ENCODE measurements at regions not wholly inside any gene's neighbourhood (a gene's known extent, or its start where the extent isn't known, plus 50 kb on each side); places are given as distances from the start of the nearest gene placed in this dataset.

DNA sequence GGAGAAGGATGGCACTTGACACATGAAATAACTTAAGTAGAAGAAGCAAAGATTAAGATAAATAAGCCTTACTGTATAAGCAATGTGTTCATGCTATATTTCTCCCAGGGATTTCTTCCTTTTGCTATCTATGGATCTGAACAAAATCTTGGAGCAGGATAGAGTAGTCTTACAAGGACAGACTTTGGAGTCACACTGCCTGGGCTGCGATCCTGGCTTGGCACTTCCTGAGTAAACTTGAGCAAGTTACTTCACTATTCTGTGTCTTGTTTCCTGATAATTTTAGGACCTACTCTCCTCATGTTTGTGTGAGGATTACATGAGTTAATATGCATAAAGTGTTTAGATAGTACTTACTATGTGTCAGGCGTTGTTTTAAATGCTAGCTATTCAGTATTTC, 340.0 kb upstream of the MAOA start:
- Histone ChIP-seq H3K27me3 (ENCODE audit: control insufficient read depth, insufficient read depth, low read length) (no peaks in the 10 kb centered on the region), H3K4me3 (ENCODE audit: low read depth, low read length) (no peak overlapping the region), H3K27ac (ENCODE audit: low read depth, low read length) (no peak overlapping the region), H3K9me3 (ENCODE audit: control insufficient read depth, insufficient read depth, low read length) (no peaks in the 10 kb centered on the region)
- no peak for DNase-seq (ENCODE audit: low read depth, low spot score)
- TF ChIP-seq, protein P1, sequence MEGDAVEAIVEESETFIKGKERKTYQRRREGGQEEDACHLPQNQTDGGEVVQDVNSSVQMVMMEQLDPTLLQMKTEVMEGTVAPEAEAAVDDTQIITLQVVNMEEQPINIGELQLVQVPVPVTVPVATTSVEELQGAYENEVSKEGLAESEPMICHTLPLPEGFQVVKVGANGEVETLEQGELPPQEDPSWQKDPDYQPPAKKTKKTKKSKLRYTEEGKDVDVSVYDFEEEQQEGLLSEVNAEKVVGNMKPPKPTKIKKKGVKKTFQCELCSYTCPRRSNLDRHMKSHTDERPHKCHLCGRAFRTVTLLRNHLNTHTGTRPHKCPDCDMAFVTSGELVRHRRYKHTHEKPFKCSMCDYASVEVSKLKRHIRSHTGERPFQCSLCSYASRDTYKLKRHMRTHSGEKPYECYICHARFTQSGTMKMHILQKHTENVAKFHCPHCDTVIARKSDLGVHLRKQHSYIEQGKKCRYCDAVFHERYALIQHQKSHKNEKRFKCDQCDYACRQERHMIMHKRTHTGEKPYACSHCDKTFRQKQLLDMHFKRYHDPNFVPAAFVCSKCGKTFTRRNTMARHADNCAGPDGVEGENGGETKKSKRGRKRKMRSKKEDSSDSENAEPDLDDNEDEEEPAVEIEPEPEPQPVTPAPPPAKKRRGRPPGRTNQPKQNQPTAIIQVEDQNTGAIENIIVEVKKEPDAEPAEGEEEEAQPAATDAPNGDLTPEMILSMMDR (IDR thresholded peaks at IDR 0.05; ENCODE audit: low read depth, low read length): no peak
- ChIA-PET POLR2A (no interaction called here), CTCF (no interaction called here)

DNA sequence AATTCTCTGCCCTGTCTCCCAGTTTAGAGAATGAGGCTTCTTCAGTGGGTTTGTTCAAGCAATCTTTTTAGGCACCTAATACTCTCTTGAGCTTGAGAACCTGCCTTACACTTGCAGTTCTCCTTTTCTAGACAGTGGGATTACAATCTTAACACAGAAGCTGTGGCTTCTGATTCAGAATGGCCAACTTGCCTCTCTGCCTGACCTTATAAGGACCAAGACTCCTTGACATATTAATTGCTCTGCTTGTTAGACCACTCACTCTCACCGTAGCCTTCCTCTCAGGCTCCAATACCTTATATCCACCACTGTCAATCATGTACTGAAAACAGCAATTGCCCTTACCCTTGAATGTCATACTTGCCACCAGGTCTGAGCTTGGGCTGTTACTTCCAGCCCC, 338.7 kb upstream of the MAOA start:
- TF ChIP-seq, protein P1 (IDR thresholded peaks at IDR 0.05; ENCODE audit: low read depth, low read length): no peak
- Histone ChIP-seq H3K4me3 (ENCODE audit: low read depth, low read length) (no peak overlapping the region), H3K27ac (ENCODE audit: low read depth, low read length) (no peak overlapping the region), H3K27me3 (ENCODE audit: control insufficient read depth, insufficient read depth, low read length) (no peaks in the 10 kb centered on the region), H3K9me3 (ENCODE audit: control insufficient read depth, insufficient read depth, low read length) (no peaks in the 10 kb centered on the region)
- CTCF ChIA-PET: no interaction called here
- DNase-seq (ENCODE audit: low read depth, low spot score): no peak
- POLR2A ChIA-PET: no interaction called here

DNA sequence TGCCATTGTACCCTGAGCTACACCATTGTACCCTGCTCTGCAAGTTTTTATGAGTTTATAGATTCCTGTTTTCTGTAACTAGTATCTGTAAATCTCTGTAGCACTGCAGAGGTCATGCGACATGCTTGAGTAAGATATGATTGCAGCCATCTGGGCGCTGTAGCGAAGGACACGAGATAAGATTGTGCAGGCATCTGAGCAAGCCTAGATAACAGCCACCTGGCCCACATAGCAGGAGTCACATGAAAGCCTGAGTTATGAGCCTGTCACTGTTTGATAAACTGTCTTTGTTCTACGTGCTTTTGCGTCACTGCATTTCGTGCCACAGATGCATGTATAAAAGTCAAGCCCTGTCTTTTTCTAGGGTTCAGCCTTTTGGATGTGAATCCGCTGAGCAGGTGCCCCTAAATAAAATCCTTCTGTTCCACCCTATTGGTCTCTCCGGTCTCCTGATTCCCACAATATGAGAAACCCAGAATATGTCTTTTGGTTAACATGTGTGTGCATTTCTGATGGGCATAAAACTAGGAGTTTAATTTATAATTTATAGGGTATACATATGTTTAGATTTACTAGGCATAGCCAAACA, 327.6 kb upstream of the MAOA start:
- Histone ChIP-seq H3K27me3 (ENCODE audit: control insufficient read depth, insufficient read depth, low read length) (no peaks in the 10 kb centered on the region), H3K27ac (ENCODE audit: low read depth, low read length) (no peak overlapping the region), H3K4me3 (ENCODE audit: low read depth, low read length) (no peak overlapping the region), H3K9me3 (ENCODE audit: control insufficient read depth, insufficient read depth, low read length) (no peaks in the 10 kb centered on the region)
- ChIA-PET POLR2A (no interaction called here), CTCF (no interaction called here)
- TF ChIP-seq, protein P1 (IDR thresholded peaks at IDR 0.05; ENCODE audit: low read depth, low read length): no peak
- no peak for DNase-seq (ENCODE audit: low read depth, low spot score)

DNA sequence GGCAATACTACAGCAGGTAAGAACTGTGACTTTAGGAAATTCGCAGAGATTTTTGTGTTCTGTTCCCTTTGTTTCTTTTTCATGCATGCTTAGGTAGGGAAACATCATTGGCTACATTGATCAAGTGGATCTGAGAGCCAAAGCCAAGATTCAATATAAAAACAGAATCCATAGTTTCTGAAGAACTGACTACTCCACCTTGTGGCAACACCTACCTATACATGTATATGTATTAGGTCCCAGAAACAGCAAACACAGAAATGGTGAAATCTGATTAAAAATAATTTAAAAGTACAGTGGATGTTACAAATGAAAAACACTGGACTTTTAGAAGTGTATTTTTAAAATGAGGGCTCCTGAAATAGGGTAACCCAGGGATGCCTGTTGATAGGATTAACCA, 322.6 kb upstream of the MAOA start:
- DNase-seq (ENCODE audit: low read depth, low spot score): no peak
- TF ChIP-seq, protein P1 (IDR thresholded peaks at IDR 0.05; ENCODE audit: low read depth, low read length): no peak
- ChIA-PET CTCF (no interaction called here), POLR2A (no interaction called here)
- Histone ChIP-seq H3K4me3 (ENCODE audit: low read depth, low read length) (no peak overlapping the region), H3K27ac (ENCODE audit: low read depth, low read length) (no peak overlapping the region), H3K27me3 (ENCODE audit: control insufficient read depth, insufficient read depth, low read length) (no peaks in the 10 kb centered on the region), H3K9me3 (ENCODE audit: control insufficient read depth, insufficient read depth, low read length) (no peaks in the 10 kb centered on the region)

DNA sequence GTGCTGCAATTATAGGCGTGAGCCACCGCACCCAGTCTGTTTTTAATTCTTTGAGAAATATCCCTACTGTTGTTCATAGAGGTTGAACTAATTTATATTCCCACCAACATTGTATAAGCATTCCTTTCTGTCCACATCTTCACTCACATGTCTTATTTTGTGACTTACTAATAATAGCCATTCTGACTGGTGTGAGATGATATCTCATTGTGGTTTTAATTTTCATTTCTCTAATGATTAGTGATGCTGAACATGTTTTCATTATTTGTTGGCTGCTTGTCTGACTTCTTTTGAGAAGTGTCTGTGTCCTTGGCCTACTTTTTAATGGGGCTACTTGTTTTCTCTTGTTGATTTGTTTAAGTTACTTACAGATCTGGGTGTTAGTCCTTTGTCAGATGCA, 310.9 kb upstream of the MAOA start:
- ChIA-PET POLR2A (no interaction called here), CTCF (no interaction called here)
- no peaks in the 10 kb centered on the region for H3K9me3 ChIP-seq (ENCODE audit: control insufficient read depth, insufficient read depth, low read length)
- DNase-seq (ENCODE audit: low read depth, low spot score): no peak
- H3K27me3 ChIP-seq (ENCODE audit: control insufficient read depth, insufficient read depth, low read length): no peaks in the 10 kb centered on the region
- TF ChIP-seq, protein P1 (IDR thresholded peaks at IDR 0.05; ENCODE audit: low read depth, low read length): no peak
- no peak overlapping the region for H3K27ac ChIP-seq (ENCODE audit: low read depth, low read length)
- H3K4me3 ChIP-seq (ENCODE audit: low read depth, low read length): no peak overlapping the region
